HEK293 (cell line): ENCODE measurements at regions not wholly inside any gene's neighbourhood (a gene's known extent, or its start where the extent isn't known, plus 50 kb on each side); places are given as distances from the start of the nearest gene placed in this dataset.
"Not testable (repeated sequence)": the region's sequence is repeated elsewhere in the genome, so short reads cannot be mapped to it uniquely, and the experiment has no call there.

Experiments used
- CTCF ChIA-PET: fragments of 350-600 bp; formaldehyde crosslinking; extraction: SDS; loops from one replicate; lab custom pipeline; 2021; ENCODE audit warnings: antibody characterized with exemption; lab: Yijun Ruan, JAX
- POLR2A ChIA-PET: fragments of 300-600 bp; formaldehyde crosslinking; extraction: SDS; loops from one replicate; lab custom pipeline; 2020; ENCODE audit warnings: antibody characterized with exemption, inconsistent platforms; lab: Yijun Ruan, JAX
- H3K27ac ChIP-seq: fragments of 200-500 bp; sonication (Bioruptor generic); 2 replicates; pipeline ENCODE4 v1.5.1; 2014; ENCODE audit warnings: low read depth, low read length, control low read depth, inconsistent platforms; ENCODE audit errors: extremely low read depth
- H3K36me3 ChIP-seq, 2 experiments: fragments of 200-500 bp in 1 of 2; sonication (Bioruptor generic) in 1 of 2; 1 replicate in 1 of 2; 2 replicates in 1 of 2; pipeline ENCODE4 v1.5.1; 2014 to 2017; ENCODE audit warnings: inconsistent platforms in 2 of 2, low read length in 2 of 2; ENCODE audit not compliant: control insufficient read depth in 2 of 2, insufficient read depth in 1 of 2
- H3K4me1 ChIP-seq: fragments of 200-500 bp; sonication (Bioruptor generic); 2 replicates; pipeline ENCODE4 v1.5.1; 2014; ENCODE audit warnings: mild to moderate bottlenecking, low read length, inconsistent platforms; ENCODE audit not compliant: control insufficient read depth, insufficient read depth
- H3K4me3 ChIP-seq: 2 replicates; pipeline ENCODE4 v1.5.1; 2011; ENCODE audit warnings: low read depth, mild to moderate bottlenecking, control low read depth, low read length, moderate library complexity
- H3K9me3 ChIP-seq: fragments of 200-500 bp; sonication (Bioruptor generic); 2 replicates; pipeline ENCODE4 v1.5.1; 2014; ENCODE audit warnings: low read depth, low read length, inconsistent platforms; ENCODE audit not compliant: control insufficient read depth, insufficient read depth
- GLI2 ChIP-seq: fragments of 450-650 bp; formaldehyde crosslinking; IDR thresholded peaks from 2 replicates; pipeline ENCODE4; 2017; ENCODE audit warnings: missing biosample characterization, missing genetic modification characterization, low read depth, borderline replicate concordance
- GLIS2 ChIP-seq: fragments of 450-650 bp; formaldehyde crosslinking; IDR thresholded peaks from 2 replicates; pipeline ENCODE4 v1.5.1; 2016; ENCODE audit warnings: missing biosample characterization, missing genetic modification characterization
- HOXD13 ChIP-seq: sonication (generic); formaldehyde crosslinking; IDR thresholded peaks from 2 replicates; pipeline ENCODE4 v1.8.0; 2022; ENCODE audit warnings: missing genetic modification reagents, borderline replicate concordance
- KLF9 ChIP-seq: fragments of 450-650 bp; formaldehyde crosslinking; IDR thresholded peaks from 2 replicates; pipeline ENCODE4 v1.5.1; 2016; ENCODE audit warnings: missing biosample characterization, missing genetic modification characterization, low read depth
- PRDM6 ChIP-seq: fragments of 450-650 bp; formaldehyde crosslinking; IDR thresholded peaks from 2 replicates; pipeline ENCODE4 v1.5.1; 2017; ENCODE audit warnings: missing biosample characterization, missing genetic modification characterization
- TSHZ1 ChIP-seq: fragments of 450-650 bp; formaldehyde crosslinking; IDR thresholded peaks from 2 replicates; pipeline ENCODE4 v1.5.1; 2016; ENCODE audit warnings: missing biosample characterization, missing genetic modification characterization, borderline replicate concordance
- WT1 ChIP-seq: fragments of 450-650 bp; formaldehyde crosslinking; IDR thresholded peaks from 2 replicates; pipeline ENCODE4 v1.5.1; 2016; ENCODE audit warnings: missing biosample characterization, missing genetic modification characterization
- ZNF121 ChIP-seq: fragments of 450-650 bp; formaldehyde crosslinking; IDR thresholded peaks from 2 replicates; pipeline ENCODE4 v1.5.1; 2016; ENCODE audit warnings: missing biosample characterization, missing genetic modification characterization
- ZNF274 ChIP-seq, 2 experiments: fragments of 200-500 bp in 1 of 2; fragments of 450-650 bp in 1 of 2; sonication (Bioruptor generic) in 1 of 2; formaldehyde crosslinking in 1 of 2; IDR thresholded peaks; 2 replicates each; pipeline versions ENCODE4 v1.5.1 to v1.6.1; 2014 to 2016; ENCODE audit warnings: borderline replicate concordance in 1 of 2, inconsistent platforms in 1 of 2, low read length in 1 of 2, missing biosample characterization in 1 of 2, missing genetic modification characterization in 1 of 2
- ZNF518A ChIP-seq: fragments of 450-650 bp; formaldehyde crosslinking; conservative IDR thresholded peaks from 2 replicates; pipeline ENCODE4 v1.5.1; 2016; ENCODE audit warnings: low read depth, missing biosample characterization, missing genetic modification characterization
- ZNF843 ChIP-seq: fragments of 450-650 bp; formaldehyde crosslinking; IDR thresholded peaks from 2 replicates; pipeline ENCODE4 v1.5.1; 2016; ENCODE audit warnings: missing biosample characterization, missing genetic modification characterization
- ZSCAN4 ChIP-seq: fragments of 450-650 bp; formaldehyde crosslinking; IDR thresholded peaks from 2 replicates; pipeline ENCODE4 v1.5.1; 2017; ENCODE audit warnings: missing biosample characterization, missing genetic modification characterization
- ZSCAN5A ChIP-seq: fragments of 450-650 bp; formaldehyde crosslinking; IDR thresholded peaks from 2 replicates; pipeline ENCODE4 v1.5.1; 2016; ENCODE audit warnings: missing biosample characterization, missing genetic modification characterization

GRCh38 chr13:60811581-60811980, 414.6 kb downstream of the TDRD3 start (continued):
- TF ChIP-seq PRDM6 (tag by site-specific recombination) (no peak), ZNF843 (tag by site-specific recombination) (no peak), ZNF518A (tag by site-specific recombination) (no peak), GLI2 (tag by site-specific recombination) (no peak), HOXD13 (CRISPR knock-in tag) (no peak), WT1 (tag by site-specific recombination) (no peak), ZSCAN5A (tag by site-specific recombination) (no peak), ZNF121 (tag by site-specific recombination) (no peak), ZNF274 (IDR thresholded peaks at IDR 0.05; ENCODE audit: low read length) (no peak), ZNF274 (tag by site-specific recombination; IDR thresholded peaks at IDR 0.05; ENCODE audit: borderline replicate concordance) (no peak), KLF9 (tag by site-specific recombination) (no peak)
- TF ChIP-seq, all 188 proteins: peak for 0

GRCh38 chr13:60805640-60806039, 408.6 kb downstream of the TDRD3 start:
- CTCF ChIA-PET, H3K9me3 ChIP-seq, H3K4me3 ChIP-seq, POLR2A ChIA-PET, H3K4me1 ChIP-seq, H3K27ac ChIP-seq, H3K36me3 ChIP-seq: not testable (repeated sequence)

- no peaks in the 10 kb centered on the region for H3K9me3 ChIP-seq
- no peak for TF ChIP-seq TSHZ1 (tag by site-specific recombination)
- no peak for TF ChIP-seq ZSCAN4 (tag by site-specific recombination)
- TF ChIP-seq GLIS2, result no peak
- POLR2A ChIA-PET, result no interaction called here
- H3K4me3 ChIP-seq, result no peak overlapping the region
- no peaks in the 10 kb centered on the region for H3K36me3 ChIP-seq
- CTCF ChIA-PET, result no interaction called here
- H3K4me1 ChIP-seq, result no peaks in the 10 kb centered on the region
- no peak overlapping the region for H3K27ac ChIP-seq
Observed at GRCh38 chr13:60798503-60798902, 401.5 kb downstream of the TDRD3 start.
